Mucosa of stomach (tissue), 1 donor: ENCODE measurements at regions not wholly inside any gene's neighbourhood (a gene's known extent, or its start where the extent isn't known, plus 50 kb on each side); places are given as distances from the start of the nearest gene placed in this dataset.
"Not testable (repeated sequence)": the region's sequence is repeated elsewhere in the genome, so short reads cannot be mapped to it uniquely, and the experiment has no call there.

ENCODE experiments used
- H3K27me3 ChIP-seq: one replicate; pipeline ENCODE4 v1.7.0; 2013; ENCODE audit warnings: mild to moderate bottlenecking, low read length; ENCODE audit not compliant: control insufficient read depth, insufficient read depth
- H3K36me3 ChIP-seq: one replicate; pipeline ENCODE4 v1.7.0; 2013; ENCODE audit warnings: low read length; ENCODE audit not compliant: control insufficient read depth, insufficient read depth
- H3K4me1 ChIP-seq: one replicate; pipeline ENCODE4 v1.7.0; 2013; ENCODE audit warnings: mild to moderate bottlenecking, low read length; ENCODE audit not compliant: control insufficient read depth, insufficient read depth
- H3K4me3 ChIP-seq: one replicate; pipeline ENCODE4 v1.7.0; 2013; ENCODE audit warnings: low read length
- H3K9ac ChIP-seq: one replicate; pipeline ENCODE4 v1.7.0; 2013; ENCODE audit warnings: mild to moderate bottlenecking, low read length, moderate library complexity
- H3K9me3 ChIP-seq: one replicate; pipeline ENCODE4 v1.7.0; 2013; ENCODE audit warnings: mild to moderate bottlenecking, low read length, moderate library complexity; ENCODE audit not compliant: control insufficient read depth
- donor health status: Pancreatic carcinoma.

DNA sequence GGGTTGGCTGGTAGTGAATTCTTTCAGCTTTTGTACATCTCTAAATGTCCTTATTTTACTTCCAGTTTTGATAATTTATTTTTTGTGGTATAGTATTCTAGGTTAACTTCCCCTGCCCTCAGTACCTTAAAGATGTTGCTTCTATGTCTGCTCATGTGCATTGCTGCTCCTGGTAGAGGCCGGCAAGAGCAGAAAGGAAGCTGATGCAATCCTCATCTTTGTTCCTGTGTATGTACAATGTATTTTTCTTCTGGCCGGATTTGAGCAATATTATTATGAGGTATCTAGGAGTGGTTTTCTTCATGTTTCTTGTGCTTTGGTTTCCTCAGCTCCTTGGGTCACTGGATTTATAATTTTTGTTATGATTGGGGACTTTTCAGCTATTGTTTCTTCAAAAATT lies 308.7 kb downstream of the FAM72C start:
- not testable (repeated sequence) for H3K4me1 ChIP-seq, H3K36me3 ChIP-seq, H3K4me3 ChIP-seq, H3K9ac ChIP-seq, H3K9me3 ChIP-seq
- peaks cover 62% of the 10 kb centered on the region for H3K27me3 ChIP-seq

DNA sequence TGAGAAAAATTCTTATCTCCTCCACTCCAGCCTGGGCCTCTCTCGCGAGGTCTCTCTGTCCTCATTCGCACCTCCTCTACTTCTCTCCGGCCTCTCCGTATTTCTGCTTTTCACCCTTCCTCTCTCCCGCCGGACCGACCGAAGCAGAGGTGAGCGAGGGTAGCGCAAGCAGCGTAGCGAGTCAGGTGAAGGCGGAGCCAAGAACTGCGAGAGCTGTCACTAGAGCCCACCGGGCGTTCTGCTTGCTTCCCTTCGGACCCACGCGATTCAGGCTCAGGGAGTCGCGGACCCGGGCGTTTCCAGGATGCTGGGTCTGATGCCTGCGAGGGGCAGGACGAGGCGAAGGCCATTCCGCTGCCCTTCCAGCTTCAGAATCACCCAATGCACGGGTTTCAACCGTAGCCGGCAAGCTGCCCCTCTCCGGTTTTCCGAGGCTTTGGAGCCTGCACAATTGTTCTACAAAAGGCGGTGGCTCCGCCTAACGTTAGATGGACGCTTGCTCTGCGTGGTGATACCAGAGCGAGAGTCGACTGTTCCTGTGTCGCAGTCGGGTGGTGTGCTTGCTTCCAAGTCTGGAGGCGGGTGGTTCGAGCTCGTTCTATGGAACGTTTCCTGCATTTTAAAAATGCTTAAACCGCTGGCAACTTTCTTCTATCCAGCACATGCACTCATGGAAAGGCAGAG lies 310.2 kb downstream of the FAM72C start:
- H3K4me3 ChIP-seq: no peak overlapping the region
- no peak overlapping the region for H3K9ac ChIP-seq
- H3K4me1 ChIP-seq: peaks cover 3% of the 10 kb centered on the region
- peaks cover 53% of the 10 kb centered on the region for H3K27me3 ChIP-seq
- no peaks in the 10 kb centered on the region for H3K36me3 ChIP-seq
- H3K9me3 ChIP-seq: no peaks in the 10 kb centered on the region

DNA sequence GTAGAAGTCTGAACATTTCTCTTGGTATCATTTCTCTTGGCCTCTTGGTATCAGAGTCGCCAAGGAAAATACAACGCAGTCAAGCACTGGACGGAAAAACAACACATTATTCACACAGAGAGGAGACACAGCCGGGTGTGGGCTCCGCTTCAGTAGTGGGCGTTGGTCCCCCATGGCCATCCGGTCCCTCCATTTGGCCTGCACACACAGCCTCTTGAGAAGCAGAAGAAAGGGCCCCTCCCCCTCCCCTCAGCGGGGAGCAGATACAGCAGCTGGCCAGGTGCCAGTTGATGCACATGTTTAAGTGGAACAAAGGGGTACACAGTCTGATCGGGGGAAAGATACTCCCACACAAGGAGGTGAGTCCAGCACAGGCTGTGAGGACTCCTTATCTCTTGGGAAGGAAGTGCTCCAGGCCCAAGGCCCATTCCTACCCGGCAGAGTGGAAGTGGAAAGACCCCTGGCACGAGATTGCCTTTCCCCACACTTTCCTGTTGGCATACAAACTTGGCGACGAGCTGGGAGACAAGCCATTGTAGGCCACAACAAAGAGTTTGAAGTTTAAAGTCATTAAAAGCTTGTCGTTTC lies 311.3 kb downstream of the FAM72C start:
- Histone ChIP-seq H3K9me3 (no peaks in the 10 kb centered on the region), H3K4me1 (peaks cover 3% of the 10 kb centered on the region), H3K4me3 (no peak overlapping the region), H3K9ac (no peak overlapping the region), H3K27me3 (peaks cover 46% of the 10 kb centered on the region), H3K36me3 (no peaks in the 10 kb centered on the region)

DNA sequence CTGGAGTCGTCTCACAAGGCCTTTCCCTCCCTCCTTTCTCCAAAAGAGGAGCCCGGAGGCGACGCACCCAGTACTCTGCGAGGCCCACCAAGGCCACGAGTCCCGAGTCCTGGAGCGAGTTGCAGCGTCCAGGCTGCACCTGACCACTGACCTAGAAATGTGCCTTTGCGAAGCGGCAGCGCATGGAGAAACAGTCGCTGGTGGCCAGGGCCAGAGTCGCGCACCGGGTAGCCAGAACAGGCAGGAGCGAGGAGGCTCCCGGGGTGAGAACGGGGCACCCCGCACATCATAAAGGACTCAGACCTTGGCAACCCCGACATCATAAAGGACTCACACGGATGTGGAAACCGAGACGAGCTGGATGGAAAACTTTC lies 318.4 kb downstream of the FAM72C start:
- no peak overlapping the region for H3K4me3 ChIP-seq
- peaks cover 57% of the 10 kb centered on the region for H3K27me3 ChIP-seq
- no peaks in the 10 kb centered on the region for H3K9me3 ChIP-seq
- no peaks in the 10 kb centered on the region for H3K36me3 ChIP-seq
- H3K9ac ChIP-seq: no peak overlapping the region
- no peaks in the 10 kb centered on the region for H3K4me1 ChIP-seq

DNA sequence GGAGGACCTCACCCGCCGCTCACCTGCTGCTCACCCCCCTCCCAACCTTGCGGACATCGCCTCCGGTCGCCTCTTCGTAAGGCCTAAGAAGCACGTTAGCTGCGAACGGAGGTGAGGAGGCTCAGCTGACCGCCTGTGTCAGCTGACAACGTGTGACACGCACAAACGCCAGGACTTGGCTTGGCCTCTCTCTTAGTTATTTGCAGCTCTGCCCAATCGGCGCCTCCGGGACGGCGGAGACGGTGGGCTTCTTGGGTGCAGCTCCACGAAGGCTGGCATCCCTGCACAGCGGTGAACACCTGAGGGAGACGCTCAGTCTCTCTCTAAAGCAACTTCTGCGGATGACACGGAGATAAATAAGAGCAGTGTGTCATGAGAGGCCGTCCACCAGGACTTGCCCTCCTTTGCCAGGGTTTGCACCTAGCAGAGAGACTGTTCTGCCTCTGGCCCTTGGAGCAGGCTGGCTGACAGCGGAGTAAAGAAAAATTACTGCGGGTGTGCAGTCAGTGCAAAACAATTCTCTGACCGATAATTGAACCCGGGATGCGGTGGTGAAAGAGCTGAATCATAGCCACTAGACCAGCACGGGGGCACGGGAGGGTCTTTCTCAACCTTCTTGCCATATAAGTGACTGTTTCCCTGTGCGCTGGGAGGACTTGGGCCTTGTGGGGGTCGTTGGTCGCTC lies 318.9 kb downstream of the FAM72C start:
- Histone ChIP-seq H3K9ac (no peak overlapping the region), H3K4me3 (no peak overlapping the region), H3K9me3 (no peaks in the 10 kb centered on the region), H3K36me3 (no peaks in the 10 kb centered on the region), H3K4me1 (no peaks in the 10 kb centered on the region), H3K27me3 (peaks cover 57% of the 10 kb centered on the region)

DNA sequence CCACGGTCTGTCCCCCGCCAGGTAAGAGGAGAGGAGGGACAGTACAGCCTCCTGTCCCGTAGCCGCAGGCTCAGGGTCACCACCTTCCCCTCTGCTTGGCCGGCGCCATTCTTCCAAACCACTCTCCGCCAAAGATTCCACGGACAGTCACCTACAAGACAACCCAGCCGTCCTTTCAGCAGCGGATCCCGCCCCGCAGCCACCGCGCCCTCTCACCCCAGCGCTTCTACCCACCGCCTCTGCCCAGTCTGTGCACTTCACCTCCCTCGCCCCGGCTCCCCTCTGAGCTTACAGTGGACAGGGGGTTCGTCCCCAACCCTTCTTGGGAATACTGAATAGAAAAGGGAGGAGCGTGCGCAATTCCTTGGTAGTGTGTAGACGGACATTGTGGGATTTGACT lies 319.6 kb downstream of the FAM72C start:
- no peaks in the 10 kb centered on the region for H3K36me3 ChIP-seq
- H3K4me3 ChIP-seq: no peak overlapping the region
- H3K9me3 ChIP-seq: no peaks in the 10 kb centered on the region
- no peaks in the 10 kb centered on the region for H3K4me1 ChIP-seq
- H3K27me3 ChIP-seq: peaks cover 57% of the 10 kb centered on the region
- no peak overlapping the region for H3K9ac ChIP-seq

DNA sequence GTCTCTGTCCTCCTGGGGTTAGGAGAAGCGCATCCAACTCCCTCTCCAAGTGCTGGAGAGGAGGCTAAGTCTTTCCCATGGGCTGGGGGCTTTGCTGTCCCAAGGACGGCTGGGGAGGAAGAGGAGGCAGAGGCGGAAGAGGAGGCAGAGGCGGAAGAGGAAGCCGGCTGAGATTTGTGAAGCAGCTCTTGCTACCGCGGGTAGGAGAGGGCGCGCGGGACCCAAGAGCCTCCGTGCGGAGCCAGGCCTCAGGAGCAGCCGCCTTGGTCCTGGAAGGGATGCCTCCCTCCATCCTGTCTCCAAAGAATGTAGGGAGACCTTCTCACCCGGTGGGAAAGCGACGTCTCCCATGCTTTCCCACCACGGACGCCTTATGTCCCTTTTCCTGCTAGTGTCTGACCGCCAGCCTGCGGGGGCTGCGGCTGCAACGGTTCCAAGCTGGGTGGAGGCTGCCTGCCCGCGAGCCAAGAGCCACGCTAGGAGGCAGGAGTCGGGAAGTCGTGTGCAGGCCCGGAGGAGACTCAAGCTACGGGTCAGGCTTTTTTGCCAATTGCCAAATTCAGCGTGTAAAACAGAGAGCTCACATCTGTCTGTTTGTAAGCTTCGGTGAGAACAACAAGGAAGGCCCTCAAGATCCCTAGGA lies 320.3 kb downstream of the FAM72C start:
- Histone ChIP-seq H3K4me3 (no peak overlapping the region), H3K4me1 (no peaks in the 10 kb centered on the region), H3K9ac (no peak overlapping the region), H3K27me3 (peaks cover 57% of the 10 kb centered on the region), H3K9me3 (no peaks in the 10 kb centered on the region), H3K36me3 (no peaks in the 10 kb centered on the region)

DNA sequence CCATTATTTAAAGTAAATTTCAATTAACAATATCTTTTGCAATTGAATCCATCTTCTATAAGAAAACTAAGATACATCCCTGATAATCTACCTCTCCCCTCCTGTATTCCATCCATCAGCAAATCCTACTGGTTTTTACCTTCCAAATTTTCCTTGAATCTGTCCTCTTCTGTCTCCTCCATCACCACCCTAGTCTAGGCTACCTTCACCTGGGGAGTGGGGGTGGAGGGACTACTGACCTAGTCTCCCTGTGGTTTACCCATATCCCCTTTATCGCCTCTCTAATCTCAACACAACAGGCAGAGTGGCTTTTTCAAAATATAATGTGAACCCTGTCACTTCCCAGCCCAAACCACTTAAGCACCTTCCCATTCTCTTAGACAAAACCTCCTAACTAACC lies 327.8 kb downstream of the FAM72C start:
- H3K4me1 ChIP-seq, H3K36me3 ChIP-seq, H3K9ac ChIP-seq, H3K4me3 ChIP-seq, H3K9me3 ChIP-seq: not testable (repeated sequence)
- peaks cover 30% of the 10 kb centered on the region for H3K27me3 ChIP-seq

DNA sequence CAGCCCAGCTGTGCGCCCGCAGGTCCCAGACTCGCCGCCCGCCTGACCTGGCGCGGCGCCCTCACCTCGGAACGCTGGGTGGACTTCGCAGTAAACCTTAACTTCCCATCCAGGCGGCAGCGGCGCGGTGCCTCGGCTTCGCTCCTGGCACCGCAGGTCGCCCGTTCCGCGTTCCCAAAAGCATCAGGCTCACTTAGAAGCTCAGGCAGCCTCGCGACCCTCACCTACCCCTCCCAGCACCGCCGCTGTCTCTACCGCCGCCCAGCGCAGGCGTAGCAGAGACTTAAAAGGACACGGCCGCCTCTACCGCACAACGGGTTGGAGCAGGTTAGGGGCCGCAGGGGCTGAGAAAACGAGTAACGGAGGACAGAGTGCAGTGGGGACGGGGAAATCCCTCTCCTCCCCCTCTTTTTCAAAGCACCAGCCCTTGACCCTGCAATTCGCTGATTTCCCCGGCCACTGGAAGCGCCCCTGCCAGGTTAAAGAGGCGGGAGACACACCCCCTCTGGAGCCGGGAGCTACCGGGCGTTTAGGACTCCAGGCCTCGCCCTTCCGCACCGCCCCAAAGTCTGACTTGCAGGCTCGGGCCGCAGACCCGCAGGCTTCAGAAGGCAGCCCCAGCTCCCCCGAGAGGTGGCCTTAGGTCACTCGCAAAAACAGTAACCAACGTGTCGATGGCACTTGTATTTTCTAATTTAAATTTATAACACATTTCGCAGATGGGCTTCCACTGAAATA lies 328.5 kb downstream of the FAM72C start:
- H3K4me1 ChIP-seq: no peaks in the 10 kb centered on the region
- H3K9me3 ChIP-seq: no peaks in the 10 kb centered on the region
- no peak overlapping the region for H3K9ac ChIP-seq
- peaks cover 30% of the 10 kb centered on the region for H3K27me3 ChIP-seq
- H3K36me3 ChIP-seq: no peaks in the 10 kb centered on the region
- no peak overlapping the region for H3K4me3 ChIP-seq

DNA sequence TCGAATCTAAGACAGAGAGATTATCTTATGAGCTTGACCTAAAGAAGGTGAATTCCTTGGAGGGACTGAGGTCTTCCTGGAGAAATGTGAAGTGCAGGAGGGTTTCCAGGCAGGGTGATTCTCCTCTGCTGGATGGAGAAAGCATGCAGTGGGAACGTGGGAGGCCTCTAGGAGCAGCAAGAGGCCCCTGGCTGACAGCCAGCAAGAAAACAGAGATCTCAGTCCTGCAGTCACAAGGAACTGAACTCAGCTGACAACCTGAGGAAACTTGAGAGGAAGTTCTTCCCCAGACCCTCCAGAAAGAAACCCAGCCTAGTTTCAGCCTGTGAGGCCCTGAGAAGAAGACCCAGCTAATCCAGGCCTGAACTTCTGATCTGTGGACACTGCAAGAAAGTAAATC lies 345.9 kb downstream of the FAM72C start:
- no peaks in the 10 kb centered on the region for H3K9me3 ChIP-seq
- no peaks in the 10 kb centered on the region for H3K36me3 ChIP-seq
- no peaks in the 10 kb centered on the region for H3K27me3 ChIP-seq
- H3K9ac ChIP-seq: no peak overlapping the region
- H3K4me3 ChIP-seq: no peak overlapping the region
- no peaks in the 10 kb centered on the region for H3K4me1 ChIP-seq

DNA sequence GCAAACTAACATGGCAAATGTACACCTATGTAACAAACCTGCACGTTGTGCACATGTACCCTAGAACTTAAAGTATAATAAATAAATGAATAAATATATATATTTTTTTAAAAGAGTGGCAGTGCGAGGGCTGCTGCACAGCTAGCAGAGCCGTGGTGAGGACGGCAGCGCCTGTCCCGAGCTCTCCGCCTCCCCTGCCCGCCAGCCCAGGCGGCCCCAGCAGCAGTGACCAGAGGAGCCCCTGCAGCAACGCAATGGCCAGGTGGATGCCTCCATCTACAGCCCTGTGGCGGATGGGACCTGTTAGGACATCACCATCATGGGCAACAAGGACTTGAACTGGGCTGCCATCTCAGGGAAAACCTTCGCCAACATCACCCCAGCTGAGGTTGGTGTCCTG lies 351.9 kb downstream of the FAM72C start:
- Histone ChIP-seq H3K4me1 (no peaks in the 10 kb centered on the region), H3K4me3 (no peak overlapping the region), H3K9ac (no peak overlapping the region), H3K36me3 (no peaks in the 10 kb centered on the region), H3K27me3 (no peaks in the 10 kb centered on the region), H3K9me3 (no peaks in the 10 kb centered on the region)

DNA sequence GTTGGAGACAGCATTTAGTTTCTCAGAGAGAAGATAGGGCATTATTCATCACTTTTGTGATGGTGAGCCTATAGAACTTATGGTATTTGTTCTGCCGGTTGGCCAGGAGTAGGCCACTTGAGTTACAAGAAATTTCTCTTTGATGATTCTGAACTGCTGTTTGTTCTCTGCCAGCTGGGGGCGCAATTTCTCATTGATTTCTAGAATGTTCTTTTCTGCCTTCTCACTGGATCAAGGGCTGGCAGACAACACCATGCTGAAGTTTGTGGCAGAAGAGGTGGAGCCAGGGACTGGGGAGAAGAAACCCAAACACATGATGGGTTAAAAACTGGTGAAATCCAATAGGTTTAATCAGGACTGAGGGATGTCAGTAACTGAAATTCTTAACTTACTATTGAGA lies 360.6 kb downstream of the FAM72C start:
- H3K4me3 ChIP-seq: no peak overlapping the region
- no peaks in the 10 kb centered on the region for H3K27me3 ChIP-seq

More for the DNA sequence above, 360.6 kb downstream of the FAM72C start:
- Histone ChIP-seq H3K9me3 (no peaks in the 10 kb centered on the region), H3K36me3 (no peaks in the 10 kb centered on the region), H3K9ac (no peak overlapping the region), H3K4me1 (no peaks in the 10 kb centered on the region)
